GM21825 (cell line): ENCODE measurements at regions not wholly inside any gene's neighbourhood (a gene's known extent, or its start where the extent isn't known, plus 50 kb on each side); places are given as distances from the start of the nearest gene placed in this dataset.

ENCODE experiments used
- ATAC-seq: cut with Tn5 transposase; IDR thresholded peaks from one replicate; pipeline ENCODE4 v1.9.1; 2021; ENCODE audit warnings: mild to moderate bottlenecking, moderate library complexity; ENCODE audit not compliant: unreplicated experiment

DNA sequence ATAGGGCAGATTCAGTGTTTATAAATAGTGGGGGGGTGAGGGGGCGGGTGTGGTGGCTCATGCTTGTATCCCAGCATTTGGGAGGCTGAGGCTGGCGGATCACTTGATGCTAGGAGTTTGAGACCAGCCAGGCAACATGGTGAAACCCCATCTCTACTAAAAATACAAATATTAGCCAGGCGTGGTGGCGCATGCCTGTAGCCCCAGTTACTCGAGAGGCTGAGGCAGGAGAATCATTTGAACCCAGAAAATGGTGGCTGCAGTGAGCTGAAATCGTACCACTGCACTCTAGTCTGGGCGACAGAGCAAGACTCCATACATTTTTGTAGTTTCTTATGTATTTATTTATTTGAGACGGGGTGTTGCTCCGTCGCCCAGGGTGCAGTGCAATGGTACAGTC is 109.0 kb upstream of the ZNF217 start:
- ATAC-seq, result no peak

DNA sequence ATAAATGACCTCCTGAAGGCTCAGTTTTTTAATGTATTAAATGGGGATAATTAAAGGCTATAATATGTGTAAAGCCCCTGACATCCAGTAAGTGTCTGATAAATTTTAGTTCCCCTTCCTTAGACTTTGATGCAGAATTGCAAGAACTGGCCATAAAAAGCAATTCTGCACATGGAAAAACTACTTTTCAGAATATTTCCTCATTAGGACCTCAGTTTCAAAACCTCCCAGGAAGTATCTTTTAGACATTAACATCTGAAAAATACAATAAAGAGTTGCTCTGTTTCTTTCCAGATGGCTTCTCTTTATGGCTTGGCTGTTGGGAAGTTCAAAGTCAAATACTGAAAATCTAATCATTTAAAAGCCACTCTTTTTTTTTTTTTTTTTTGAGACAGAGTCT is 106.3 kb upstream of the ZNF217 start:
- no peak for ATAC-seq

DNA sequence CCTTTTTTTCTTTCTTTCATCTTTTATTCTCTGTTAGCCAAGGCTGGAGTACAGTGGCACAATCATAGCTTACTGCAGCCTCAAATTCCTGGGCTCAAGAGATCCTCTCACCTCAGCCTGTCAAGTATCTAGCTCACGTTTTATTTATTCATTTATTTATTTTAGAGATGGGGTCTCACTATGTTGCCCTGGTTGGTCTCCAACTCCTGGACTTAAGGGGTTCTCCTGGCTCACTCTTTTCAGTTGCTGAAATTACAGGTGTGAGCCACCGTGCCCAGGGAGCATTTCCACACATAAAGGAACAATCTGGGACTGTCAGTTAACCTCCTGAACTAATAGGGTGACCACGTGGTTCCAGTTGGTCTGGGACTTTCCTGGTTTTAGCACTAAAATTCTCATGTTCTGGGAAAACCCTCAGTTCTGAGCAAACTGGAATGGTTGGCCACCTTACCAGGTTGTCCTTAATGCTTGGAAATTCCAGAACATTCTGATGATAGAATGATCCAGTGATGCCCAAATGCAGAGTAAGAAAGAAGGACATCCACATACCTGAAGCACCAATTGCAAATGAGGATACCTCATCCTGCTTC is 105.5 kb upstream of the ZNF217 start:
- ATAC-seq, result no peak

DNA sequence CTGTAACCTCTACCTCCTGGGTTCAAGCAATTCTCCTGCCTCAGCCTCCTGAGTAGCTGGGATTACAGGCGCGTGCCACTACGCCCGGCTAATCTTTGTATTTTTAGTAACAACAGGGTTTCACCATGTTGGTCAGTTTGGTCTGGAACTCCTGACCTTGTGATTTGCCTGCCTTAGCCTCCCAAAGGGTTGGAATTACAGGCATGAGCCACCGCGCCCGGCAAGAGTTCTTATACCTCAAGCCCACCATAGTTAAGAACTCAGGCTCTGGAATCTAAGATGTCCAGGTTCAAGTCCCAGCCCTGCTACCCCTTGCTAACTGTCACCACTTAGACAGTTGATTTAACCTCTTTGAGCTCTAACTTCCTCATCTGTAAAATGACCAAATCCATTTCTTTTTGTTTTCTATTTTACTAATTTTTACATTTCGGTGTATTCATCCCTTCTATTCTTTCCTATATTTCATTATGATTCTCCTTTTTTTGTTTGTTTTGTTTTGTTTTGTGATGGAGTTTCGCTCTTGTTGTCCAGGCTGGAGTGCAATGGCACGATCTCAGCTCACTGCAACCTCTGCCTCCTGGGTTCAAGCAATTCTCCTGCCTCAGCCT is 104.8 kb upstream of the ZNF217 start:
- no peak for ATAC-seq

DNA sequence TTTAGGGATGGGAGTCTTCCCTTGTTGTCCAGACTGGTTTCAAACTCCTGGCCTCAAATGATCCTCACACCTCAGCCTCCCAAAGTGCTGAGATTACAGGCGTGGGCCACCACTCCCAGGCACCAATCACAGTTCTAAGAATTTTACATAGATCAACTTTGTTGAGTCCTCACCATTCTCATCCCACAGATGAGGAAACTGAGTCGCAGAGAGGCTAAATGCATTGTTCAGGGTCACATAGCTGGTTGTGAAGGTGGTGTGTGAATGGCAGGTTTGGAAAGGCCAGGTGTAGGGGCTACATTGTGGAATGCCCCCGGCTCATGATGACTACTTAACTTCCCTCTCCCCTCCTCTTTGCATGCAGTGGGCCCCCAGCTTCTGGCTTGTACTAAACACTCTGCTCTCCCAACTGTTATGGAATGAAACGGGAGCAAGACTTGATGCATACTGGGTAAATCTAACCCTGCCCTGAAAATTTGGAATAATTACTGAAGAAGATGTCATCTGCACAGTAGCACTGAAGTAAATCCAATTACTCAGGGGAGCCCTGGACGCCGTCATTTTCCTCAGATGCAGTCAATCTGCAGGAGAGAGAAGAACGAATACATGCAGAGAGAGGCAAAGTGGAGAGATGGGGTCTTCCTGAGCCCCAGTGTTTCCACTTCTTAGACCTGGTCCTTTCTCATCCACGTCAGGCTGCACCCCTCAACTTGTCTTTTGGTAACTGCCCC is 102.3 kb upstream of the ZNF217 start:
- ATAC-seq, result no peak

DNA sequence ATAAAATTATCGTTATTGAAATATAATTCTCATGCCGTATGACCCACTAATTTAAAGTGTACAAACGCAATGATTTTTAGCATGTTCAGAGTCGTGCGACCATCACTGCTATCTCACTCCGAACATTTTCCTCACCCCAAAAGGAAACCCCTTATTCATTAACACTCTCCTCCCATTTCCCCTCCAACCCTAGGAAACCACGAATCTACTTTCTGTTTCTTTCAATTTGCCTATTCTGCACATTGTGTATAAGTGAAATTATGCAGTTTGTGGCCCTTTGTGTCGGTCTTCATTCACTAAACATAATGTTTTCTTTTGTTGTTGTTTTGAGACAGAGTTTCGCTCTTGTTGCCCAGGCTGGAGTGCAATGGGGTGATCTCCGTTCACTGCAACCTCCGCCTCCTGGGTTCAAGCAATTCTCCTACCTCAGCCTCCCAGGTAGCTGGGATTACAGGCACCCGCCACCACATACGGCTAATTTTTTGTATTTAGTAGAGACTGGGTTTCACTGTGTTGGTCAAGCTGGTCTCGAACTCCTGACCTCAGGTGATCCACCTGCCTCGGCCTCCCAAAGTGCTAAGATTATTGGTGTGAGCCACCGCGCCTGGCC is 99.7 kb upstream of the ZNF217 start:
- ATAC-seq, result no peak

DNA sequence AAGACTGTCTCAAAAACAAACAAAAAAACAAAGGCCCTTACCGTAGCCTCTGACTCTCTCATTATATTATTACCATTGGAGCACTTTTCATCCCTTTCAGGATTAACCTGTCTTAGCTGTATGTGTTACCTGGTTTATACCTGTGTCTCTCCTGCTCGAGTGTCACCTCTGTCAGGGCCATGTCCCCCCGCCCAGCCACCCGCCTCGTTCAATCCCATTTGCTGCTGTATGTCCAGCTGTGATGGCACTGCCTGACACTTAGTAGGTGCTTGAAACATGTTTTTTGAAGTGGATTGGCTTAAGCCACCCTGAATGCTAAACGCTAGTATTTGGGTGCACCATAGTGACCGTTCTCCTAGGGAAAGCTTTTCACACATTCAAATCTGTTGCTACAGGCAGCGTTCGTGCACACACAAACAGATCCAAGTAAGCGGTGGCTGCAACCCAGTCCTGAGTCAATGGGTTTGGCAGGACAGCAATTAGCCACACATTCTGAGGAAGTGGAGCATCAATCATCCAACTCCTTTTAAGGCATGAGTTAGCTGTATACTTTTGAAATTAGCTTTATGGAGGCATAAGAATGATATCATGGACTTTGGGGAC is 98.9 kb upstream of the ZNF217 start:
- ATAC-seq, result no peak

DNA sequence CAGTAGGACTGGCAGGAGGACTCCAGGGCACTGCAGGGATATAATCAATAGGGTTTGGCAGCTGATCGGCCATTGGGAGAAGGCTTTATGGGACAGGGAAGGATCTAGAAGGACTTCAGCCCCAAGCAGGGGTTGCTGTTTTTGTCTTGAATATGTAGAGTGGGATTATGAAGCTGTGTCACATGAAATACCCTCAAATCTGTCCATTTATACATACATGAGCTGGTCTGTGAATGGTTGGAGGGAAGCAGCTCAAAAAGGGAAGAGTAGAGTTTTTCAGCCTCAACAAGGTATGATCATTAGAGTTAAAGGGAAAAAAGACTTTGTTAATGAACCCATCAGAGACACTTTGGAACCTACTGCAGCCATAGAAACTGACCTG is 98.2 kb upstream of the ZNF217 start:
- no peak for ATAC-seq

DNA sequence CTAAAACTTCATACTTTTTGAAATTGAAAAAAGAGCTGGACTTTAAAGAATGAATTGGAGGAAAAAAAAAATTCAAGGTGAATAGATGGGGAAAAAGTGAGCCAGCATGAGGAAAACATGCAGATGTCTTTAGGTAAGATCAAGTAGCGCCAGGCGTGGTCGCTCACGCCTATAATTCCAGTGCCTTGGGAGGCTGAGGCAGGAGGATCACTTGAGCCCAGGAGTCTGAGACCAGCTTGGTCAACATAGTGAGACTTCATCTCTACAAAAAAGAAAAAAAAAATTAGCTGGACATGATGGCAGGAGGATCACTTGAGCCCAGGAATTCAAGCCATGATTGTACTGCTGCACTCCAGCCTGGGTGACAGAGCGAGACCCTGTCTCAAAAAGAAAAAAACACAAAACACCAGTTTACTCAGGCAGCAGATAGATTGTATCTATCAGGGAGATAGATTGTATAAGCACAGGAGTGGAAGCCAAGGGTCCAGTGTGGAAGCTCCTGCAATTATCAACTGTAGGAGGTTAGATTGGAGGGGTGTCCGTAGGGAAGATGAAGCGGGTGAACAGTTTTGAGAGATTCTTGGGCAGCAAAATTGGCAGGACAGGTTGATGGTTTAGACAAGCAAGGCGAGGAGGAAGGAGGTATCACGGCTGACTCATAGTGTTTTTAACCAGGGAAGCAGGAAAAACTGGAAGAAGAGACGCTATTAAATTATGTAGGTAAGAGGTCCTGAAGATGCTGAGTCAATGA is 97.6 kb upstream of the ZNF217 start:
- ATAC-seq, result no peak

DNA sequence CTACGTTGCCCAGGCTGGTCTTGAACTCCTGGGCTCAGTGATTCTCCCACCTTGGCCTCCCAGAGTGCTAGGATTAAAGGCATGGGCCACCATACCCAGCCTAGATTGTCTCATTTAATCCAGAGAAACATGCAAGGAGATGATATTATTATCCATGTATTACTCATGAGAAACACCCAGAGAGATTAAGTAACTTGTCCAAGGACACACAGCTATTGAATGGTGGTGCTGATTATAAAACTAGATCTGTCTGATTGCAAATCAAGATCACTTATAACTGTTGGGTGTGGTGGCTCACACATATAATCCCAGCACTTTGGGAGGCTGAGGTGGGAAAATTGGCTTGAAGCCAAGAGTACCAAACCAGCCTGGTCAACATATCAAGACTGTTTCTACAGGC is 94.4 kb upstream of the ZNF217 start:
- ATAC-seq, result no peak

DNA sequence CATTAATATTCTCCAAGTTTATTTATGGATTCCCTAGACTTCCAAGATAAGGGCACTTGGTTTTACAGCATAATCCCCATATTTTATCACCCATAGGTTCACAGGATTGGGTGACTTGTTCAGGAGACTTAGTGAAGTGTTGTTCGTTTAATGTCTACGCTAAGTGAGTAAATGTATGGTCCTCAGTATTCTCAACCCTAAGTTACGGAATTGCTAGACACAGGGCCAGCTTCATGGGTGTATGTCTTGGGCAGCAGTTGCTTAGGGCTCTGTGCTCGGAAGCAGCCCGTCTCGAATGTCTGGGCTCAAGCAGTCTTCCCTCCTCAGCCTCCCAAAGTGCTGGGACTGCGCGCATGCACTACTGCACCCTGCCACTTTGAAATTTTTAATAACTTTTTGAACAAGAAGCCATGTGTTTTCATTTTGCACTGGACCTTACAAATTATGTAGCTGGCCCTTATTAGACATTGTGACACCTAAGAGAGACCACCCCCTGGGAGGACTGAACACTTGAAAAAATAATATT is 91.5 kb upstream of the ZNF217 start:
- ATAC-seq, result no peak

DNA sequence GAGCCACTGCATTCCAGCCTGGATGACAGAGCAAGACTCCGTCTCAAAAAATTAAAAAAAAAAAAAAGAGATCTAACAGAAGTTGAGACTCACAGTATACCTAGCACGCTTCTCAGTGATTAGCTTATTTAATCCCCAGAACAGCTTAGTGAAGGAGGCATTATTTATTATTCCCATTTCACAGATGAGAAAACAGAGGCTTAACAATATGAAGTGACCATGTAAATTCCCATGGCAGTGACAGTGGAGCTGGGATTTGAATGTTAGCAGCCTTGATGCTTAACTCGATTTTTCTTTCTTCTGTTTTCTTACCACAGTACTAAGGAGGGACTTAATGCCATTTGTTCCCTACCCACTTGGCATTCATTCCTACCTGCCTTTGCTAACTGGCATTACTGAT is 89.9 kb upstream of the ZNF217 start:
- no peak for ATAC-seq

DNA sequence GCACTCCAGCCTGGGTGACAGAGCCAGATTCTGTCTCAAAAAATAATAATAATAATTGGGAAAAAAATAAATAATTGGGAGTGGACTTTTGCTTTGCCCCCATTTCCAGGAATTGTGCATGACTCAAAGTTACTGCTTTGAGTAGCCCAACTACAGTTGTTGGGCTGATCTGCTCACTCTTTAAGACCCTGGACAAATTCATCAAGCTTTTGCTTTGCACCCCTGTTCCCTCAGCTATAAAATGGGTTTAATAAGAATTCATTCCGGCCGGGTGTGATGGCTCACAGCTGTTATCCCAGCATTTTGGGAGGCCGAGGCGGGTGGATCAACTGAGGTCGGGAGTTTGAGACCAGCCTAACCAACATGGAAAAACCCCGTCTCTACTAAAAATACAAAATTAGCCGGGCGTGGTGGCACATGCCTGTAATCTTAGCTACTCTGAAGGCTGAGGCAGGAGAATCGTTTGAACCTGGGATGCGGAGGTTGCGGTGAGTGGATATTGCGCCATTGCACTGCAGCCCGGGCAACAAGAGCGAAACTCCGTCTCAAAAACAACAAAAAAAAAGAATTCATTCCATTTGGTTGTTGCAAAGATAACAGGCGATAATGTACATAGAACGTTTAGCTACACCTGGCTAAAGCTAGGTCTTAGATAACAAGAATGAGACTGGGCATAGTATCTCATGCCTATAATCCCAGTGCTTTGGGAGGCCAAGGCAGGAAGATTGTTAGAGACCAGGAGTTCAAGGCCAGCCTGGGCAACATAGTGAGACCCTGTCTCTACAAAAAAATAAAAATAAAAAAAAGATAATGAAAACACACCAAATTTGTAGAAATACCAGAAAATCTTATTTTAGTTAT is 87.9 kb upstream of the ZNF217 start:
- no peak for ATAC-seq

DNA sequence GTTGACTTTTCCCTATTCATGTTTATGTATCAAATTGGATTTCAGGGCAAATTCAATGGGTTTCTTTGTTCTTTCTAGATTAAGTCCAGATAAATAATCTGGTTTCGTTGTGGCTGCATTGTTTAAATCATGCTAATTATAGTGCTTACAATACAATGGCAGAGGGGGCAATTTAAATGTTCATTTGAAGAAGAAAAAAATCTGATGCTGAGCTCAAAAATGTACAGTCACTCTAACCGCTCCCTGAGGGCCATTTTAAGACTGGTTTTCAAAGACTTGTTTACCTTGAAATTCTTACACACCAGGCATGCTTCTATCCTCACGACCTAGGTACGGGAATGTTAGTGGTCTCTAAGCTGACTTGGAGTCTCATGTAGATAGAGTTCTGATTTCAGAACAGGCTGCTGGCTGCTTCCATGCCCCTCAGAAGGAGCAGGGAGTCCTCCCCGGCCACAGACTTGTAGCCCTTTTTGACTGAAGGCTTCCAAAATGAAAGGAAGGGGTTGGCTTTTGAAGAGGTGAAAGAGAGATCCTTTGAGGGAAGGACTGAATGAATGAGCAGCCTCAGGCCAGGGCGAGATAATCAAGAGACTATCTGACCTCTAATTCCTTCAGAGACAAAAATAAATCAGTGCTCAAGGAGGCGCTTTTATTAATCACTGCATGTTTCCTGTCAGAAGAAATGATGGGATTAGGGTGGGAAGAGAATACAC is 86.1 kb upstream of the ZNF217 start:
- ATAC-seq, result no peak

DNA sequence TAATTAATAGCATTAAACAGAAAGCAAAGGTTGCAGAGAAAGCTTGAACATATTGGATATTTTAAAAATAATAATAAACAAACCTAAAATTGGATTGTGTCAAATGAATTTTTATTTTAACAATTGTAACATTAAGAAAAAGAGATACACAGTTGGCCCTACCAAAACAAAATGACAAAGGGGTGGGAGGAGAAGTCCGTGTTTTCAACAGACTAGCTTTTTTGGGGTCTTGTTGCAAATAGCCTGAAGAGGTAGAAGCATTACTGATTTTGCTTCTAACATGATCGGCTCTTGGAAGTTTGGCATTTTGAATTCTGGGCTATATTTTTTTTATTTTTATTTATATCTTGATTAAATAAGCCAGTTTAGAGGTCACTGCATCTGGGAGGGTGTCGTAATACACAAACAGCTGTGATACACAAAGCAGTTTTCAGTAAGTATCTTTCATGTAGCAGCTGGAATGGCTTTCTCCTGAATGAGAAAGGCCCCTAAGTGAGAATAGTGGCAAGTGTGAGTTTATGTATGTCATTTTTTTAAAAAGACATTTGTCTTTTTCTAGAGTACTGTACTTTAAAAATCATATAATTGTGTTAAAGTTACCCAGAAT is 85.5 kb upstream of the ZNF217 start:
- ATAC-seq, result no peak

DNA sequence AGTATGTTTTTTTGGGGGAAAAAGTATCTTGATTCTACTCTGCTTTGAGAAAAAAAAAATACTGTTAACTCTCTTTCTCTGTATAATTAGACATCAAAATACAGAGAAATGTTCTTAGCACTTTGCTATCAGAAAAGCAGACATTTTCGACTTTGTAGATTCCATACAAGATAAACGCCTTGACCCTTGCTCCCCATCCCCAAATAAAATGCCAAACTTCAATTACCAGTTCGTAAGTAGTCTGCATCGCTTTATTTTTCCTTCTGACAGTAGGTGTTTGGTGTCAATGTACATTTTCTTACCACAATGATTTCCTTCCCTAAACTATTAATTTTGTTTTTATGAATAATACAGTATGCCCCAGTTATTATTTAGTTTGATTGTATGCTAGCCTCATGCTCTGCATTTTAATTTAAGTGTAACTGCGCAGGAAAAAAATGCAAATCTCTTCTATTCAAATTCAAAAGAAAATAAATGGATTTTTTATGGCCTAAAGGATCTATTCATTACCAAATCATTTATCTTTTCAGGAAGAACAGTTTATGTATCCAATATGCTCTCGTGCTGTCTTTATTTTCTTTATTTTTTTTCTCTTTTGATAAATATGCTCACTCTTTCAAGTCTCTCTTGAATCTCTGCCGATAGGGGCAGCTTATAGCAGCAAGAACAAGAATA is 84.8 kb upstream of the ZNF217 start:
- no peak for ATAC-seq

DNA sequence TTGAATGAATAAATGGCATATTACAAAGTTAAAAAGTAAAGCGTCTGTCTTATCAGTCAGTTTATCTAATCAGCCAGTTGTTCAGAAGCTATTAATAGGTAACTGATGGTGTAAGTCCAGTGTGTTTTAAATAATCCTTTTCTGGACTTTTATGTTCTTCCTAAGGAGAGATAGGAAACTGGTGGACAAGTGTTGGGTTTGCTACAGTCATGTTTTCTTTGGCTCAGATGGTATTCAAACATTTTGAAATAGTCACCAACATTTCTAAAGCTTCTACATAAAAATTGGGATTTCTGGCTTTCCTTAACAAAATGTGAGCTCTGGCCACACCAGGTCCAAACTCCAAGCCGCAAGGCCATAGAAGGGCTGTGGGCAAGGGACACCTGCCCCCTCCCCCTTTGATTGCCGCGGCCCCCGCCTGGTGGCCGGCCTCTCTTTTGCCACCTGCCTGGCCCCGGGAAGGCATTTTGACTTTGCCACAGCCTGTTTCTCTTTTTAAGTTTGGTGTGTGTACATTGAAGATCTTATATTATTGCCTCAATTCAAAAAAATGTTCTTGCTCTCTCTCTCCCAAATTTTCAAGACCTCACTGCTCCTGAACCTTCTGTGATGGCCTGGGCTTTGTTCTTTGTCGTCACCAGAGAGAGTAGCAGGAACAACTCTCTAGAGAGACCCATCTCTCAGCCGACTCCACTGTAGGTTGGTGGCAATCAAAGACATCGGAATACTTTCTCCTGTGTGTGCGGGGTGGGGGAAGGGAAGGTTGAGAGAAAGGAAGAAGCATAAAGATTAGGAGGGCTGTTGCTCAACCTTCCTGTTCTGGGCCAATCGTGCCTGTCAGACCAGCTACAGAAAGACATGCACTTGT is 84.0 kb upstream of the ZNF217 start:
- no peak for ATAC-seq
